SK-N-SH treated with all-trans-retinoic acid at 6 μM for 48 hours (cell line): ENCODE measurements at regions not wholly inside any gene's neighbourhood (a gene's known extent, or its start where the extent isn't known, plus 50 kb on each side); places are given as distances from the start of the nearest gene placed in this dataset.

Source experiments
- ATAC-seq: fragments of 200-7000 bp; cut with Tn5 transposase; 3 replicates; pipeline ENCODE4 v1.9.1; 2020; ENCODE audit warnings: mild to moderate bottlenecking, moderate library complexity
- ARNTL ChIP-seq: fragments of 450-650 bp; formaldehyde crosslinking; IDR thresholded peaks from 2 replicates; pipeline ENCODE4 v1.5.0; 2020; ENCODE audit warnings: low read depth, mild to moderate bottlenecking, moderate library complexity, borderline replicate concordance
- BACH2 ChIP-seq: fragments of 250-450 bp; sonication (Bioruptor Pico); IDR thresholded peaks from 2 replicates; pipeline ENCODE4 v1.9.0; 2021; ENCODE audit warnings: mild to moderate bottlenecking, borderline replicate concordance
- CREB5 ChIP-seq: fragments of 250-450 bp; sonication (Bioruptor Pico); IDR thresholded peaks from 2 replicates; pipeline ENCODE4 v1.5.1; 2020; ENCODE audit warnings: low read depth, mild to moderate bottlenecking, moderate library complexity
- CSDC2 ChIP-seq: fragments of 250-450 bp; sonication (Bioruptor Pico); IDR thresholded peaks from 2 replicates; pipeline ENCODE4 v1.5.0; 2020; ENCODE audit warnings: mild to moderate bottlenecking, moderate library complexity
- GLIS3 ChIP-seq: fragments of 250-450 bp; sonication (Bioruptor Pico); IDR thresholded peaks from 2 replicates; pipeline ENCODE4 v1.5.0; 2020; ENCODE audit warnings: mild to moderate bottlenecking, moderate library complexity
- ISL1 ChIP-seq: fragments of 250-450 bp; sonication (Bioruptor Pico); IDR thresholded peaks from 2 replicates; pipeline ENCODE4 v2.1.2; 2022; ENCODE audit warnings: mild to moderate bottlenecking, moderate library complexity
- OSR1 ChIP-seq: fragments of 250-450 bp; sonication (Bioruptor Pico); IDR thresholded peaks from 2 replicates; pipeline ENCODE4 v1.8.0; 2022; ENCODE audit warnings: moderate library complexity, mild to moderate bottlenecking, inconsistent platforms
- RARB ChIP-seq: fragments of 250-450 bp; sonication (Bioruptor Pico); IDR thresholded peaks from 2 replicates; pipeline ENCODE4 v1.8.0; 2021; ENCODE audit warnings: mild to moderate bottlenecking, moderate library complexity
- SNAI2 ChIP-seq: fragments of 250-450 bp; sonication (Bioruptor Pico); IDR thresholded peaks from 2 replicates; pipeline ENCODE4 v1.5.0; 2020; ENCODE audit warnings: mild to moderate bottlenecking, moderate library complexity
- TCF4 ChIP-seq: fragments of 250-450 bp; sonication (Bioruptor Pico); IDR thresholded peaks from 2 replicates; pipeline ENCODE4 v1.8.0; 2021; ENCODE audit warnings: mild to moderate bottlenecking, moderate library complexity, borderline replicate concordance
- TOX ChIP-seq: fragments of 250-450 bp; sonication (Bioruptor Pico); IDR thresholded peaks from 2 replicates; pipeline ENCODE4 v1.8.0; 2021; ENCODE audit warnings: mild to moderate bottlenecking, moderate library complexity, borderline replicate concordance
- TSHZ2 ChIP-seq: fragments of 250-450 bp; sonication (Bioruptor Pico); IDR thresholded peaks from 2 replicates; pipeline ENCODE4 v1.5.0; 2020; ENCODE audit warnings: mild to moderate bottlenecking, moderate library complexity
- ZC3H10 ChIP-seq: fragments of 250-450 bp; sonication (Bioruptor Pico); IDR thresholded peaks from 2 replicates; pipeline ENCODE4 v1.5.1; 2021; ENCODE audit warnings: mild to moderate bottlenecking, moderate library complexity
- ZFP3 ChIP-seq: fragments of 250-450 bp; sonication (Bioruptor Pico); IDR thresholded peaks from 2 replicates; pipeline ENCODE4 v1.5.0; 2020; ENCODE audit warnings: mild to moderate bottlenecking, moderate library complexity
- ZFP30 ChIP-seq: fragments of 450-650 bp; formaldehyde crosslinking; IDR thresholded peaks from 2 replicates; pipeline ENCODE4 v1.5.0; 2022; ENCODE audit warnings: mild to moderate bottlenecking, moderate library complexity
- ZNF565 ChIP-seq: fragments of 450-650 bp; formaldehyde crosslinking; conservative IDR thresholded peaks from 2 replicates; pipeline ENCODE4 v1.5.0; 2020; ENCODE audit warnings: low read depth, mild to moderate bottlenecking, moderate library complexity
- ZNF70 ChIP-seq: fragments of 450-650 bp; formaldehyde crosslinking; IDR thresholded peaks from 2 replicates; pipeline ENCODE4 v1.5.0; 2020; ENCODE audit warnings: mild to moderate bottlenecking, moderate library complexity
- ZNF8 ChIP-seq: fragments of 450-650 bp; formaldehyde crosslinking; IDR thresholded peaks from 2 replicates; pipeline ENCODE4 v1.5.0; 2020; ENCODE audit warnings: mild to moderate bottlenecking, moderate library complexity
- TF ChIP-seq, protein P1 (sequence below): fragments of 250-450 bp; sonication (Bioruptor Pico); IDR thresholded peaks from 2 replicates; pipeline ENCODE4 v1.8.0; 2021; ENCODE audit warnings: low read depth, mild to moderate bottlenecking, moderate library complexity, borderline replicate concordance
- TF ChIP-seq, protein P2 (sequence below): fragments of 250-450 bp; sonication (Bioruptor Pico); IDR thresholded peaks from 2 replicates; pipeline ENCODE4 v1.8.0; 2020; ENCODE audit warnings: mild to moderate bottlenecking, moderate library complexity, borderline replicate concordance
- TF ChIP-seq, protein P3 (sequence below): fragments of 250-450 bp; sonication (Bioruptor Pico); IDR thresholded peaks from 2 replicates; pipeline ENCODE4 v1.5.1; 2021; ENCODE audit warnings: mild to moderate bottlenecking, moderate library complexity

- TF ChIP-seq TOX (no peak), RARB (CRISPR knock-in tag) (no peak), ISL1 (CRISPR knock-in tag) (no peak)
- TF ChIP-seq, all 23 proteins: peak for 0
These were observed 428.0 kb upstream of the RGPD4 start (continued) for GRCh38 chr2:107398683-107399082.

DNA sequence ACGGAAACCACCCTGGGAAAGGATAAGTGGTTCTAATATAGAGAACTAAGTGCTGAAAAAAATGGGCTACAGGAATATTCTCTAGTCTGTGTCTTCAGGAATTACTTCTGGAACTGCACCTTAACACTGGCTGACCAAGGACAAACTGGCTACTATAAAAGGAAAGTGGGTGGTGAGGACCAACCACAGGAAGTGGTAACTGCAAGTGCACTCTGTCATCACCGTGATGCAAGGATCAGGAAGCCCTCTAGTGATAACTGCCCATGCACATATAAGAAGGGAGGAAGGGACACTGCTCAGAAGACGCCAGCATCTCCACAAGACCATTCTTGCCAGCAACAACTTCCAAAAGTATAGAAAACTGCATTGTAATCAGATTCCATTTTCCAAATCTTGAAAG lies 424.4 kb upstream of the RGPD4 start:
- TF ChIP-seq RARB (CRISPR knock-in tag): no peak
- TF ChIP-seq ISL1 (CRISPR knock-in tag): no peak
- no peak for TF ChIP-seq CREB5 (CRISPR knock-in tag)
- no peak for TF ChIP-seq GLIS3 (CRISPR knock-in tag)
- TF ChIP-seq ZNF8: no peak
- no peak for ATAC-seq

DNA sequence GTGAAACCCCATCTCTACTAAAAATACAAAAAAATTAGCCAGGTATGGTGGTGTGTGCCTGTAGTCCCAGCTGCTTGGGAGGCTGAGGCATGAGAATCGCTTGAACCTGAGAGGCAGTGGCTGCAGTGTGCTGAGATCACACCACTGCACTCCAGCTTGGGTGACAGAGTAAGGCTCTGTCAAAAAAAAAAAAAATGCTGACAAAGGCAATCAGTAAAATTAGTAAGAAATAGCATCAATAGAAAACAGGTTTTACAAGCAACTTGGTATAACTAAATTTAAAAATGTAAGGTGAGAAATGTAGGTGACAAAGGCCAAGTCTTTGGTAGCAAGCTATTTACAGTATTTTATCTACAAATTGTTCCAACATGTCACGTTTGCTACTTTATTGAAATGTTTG lies 421.4 kb upstream of the RGPD4 start:
- ATAC-seq: no peak
- TF ChIP-seq ISL1 (CRISPR knock-in tag) (no peak), ARNTL (CRISPR knock-in tag) (no peak), TOX (no peak), RARB (CRISPR knock-in tag) (no peak), ZFP3 (CRISPR knock-in tag) (no peak), GLIS3 (CRISPR knock-in tag) (no peak), TCF4 (no peak), SNAI2 (CRISPR knock-in tag) (no peak), BACH2 (CRISPR knock-in tag) (no peak), OSR1 (CRISPR knock-in tag) (no peak), ZFP30 (CRISPR knock-in tag) (no peak), ZNF565 (no peak), ZC3H10 (CRISPR knock-in tag) (no peak), ZNF8 (no peak)
- TF ChIP-seq, protein P1, sequence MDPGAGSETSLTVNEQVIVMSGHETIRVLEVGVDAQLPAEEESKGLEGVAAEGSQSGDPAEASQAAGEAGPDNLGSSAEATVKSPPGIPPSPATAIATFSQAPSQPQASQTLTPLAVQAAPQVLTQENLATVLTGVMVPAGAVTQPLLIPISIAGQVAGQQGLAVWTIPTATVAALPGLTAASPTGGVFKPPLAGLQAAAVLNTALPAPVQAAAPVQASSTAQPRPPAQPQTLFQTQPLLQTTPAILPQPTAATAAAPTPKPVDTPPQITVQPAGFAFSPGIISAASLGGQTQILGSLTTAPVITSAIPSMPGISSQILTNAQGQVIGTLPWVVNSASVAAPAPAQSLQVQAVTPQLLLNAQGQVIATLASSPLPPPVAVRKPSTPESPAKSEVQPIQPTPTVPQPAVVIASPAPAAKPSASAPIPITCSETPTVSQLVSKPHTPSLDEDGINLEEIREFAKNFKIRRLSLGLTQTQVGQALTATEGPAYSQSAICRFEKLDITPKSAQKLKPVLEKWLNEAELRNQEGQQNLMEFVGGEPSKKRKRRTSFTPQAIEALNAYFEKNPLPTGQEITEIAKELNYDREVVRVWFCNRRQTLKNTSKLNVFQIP (CRISPR knock-in tag): no peak
- TF ChIP-seq, protein P2, sequence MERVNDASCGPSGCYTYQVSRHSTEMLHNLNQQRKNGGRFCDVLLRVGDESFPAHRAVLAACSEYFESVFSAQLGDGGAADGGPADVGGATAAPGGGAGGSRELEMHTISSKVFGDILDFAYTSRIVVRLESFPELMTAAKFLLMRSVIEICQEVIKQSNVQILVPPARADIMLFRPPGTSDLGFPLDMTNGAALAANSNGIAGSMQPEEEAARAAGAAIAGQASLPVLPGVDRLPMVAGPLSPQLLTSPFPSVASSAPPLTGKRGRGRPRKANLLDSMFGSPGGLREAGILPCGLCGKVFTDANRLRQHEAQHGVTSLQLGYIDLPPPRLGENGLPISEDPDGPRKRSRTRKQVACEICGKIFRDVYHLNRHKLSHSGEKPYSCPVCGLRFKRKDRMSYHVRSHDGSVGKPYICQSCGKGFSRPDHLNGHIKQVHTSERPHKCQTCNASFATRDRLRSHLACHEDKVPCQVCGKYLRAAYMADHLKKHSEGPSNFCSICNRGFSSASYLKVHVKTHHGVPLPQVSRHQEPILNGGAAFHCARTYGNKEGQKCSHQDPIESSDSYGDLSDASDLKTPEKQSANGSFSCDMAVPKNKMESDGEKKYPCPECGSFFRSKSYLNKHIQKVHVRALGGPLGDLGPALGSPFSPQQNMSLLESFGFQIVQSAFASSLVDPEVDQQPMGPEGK (CRISPR knock-in tag): no peak
- TF ChIP-seq, protein P3, sequence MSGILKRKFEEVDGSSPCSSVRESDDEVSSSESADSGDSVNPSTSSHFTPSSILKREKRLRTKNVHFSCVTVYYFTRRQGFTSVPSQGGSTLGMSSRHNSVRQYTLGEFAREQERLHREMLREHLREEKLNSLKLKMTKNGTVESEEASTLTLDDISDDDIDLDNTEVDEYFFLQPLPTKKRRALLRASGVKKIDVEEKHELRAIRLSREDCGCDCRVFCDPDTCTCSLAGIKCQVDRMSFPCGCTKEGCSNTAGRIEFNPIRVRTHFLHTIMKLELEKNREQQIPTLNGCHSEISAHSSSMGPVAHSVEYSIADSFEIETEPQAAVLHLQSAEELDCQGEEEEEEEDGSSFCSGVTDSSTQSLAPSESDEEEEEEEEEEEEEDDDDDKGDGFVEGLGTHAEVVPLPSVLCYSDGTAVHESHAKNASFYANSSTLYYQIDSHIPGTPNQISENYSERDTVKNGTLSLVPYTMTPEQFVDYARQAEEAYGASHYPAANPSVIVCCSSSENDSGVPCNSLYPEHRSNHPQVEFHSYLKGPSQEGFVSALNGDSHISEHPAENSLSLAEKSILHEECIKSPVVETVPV: no peak

GRCh38 chr2:107407017-107407416 lies 419.7 kb upstream of the RGPD4 start:
- TF ChIP-seq ARNTL (CRISPR knock-in tag) (no peak), CSDC2 (CRISPR knock-in tag) (no peak), ZNF70 (CRISPR knock-in tag) (no peak), TSHZ2 (CRISPR knock-in tag) (no peak), ZNF8 (no peak)
- TF ChIP-seq, protein P1 (CRISPR knock-in tag): no peak
- TF ChIP-seq, all 23 proteins: peak for 0
- ATAC-seq: no peak
